GM19023 (cell line): ENCODE measurements at regions not wholly inside any gene's neighbourhood (a gene's known extent, or its start where the extent isn't known, plus 50 kb on each side); places are given as distances from the start of the nearest gene placed in this dataset.
"Not testable (repeated sequence)": the region's sequence is repeated elsewhere in the genome, so short reads cannot be mapped to it uniquely, and the experiment has no call there.

Experiments
- ATAC-seq: cut with Tn5 transposase; IDR thresholded peaks from one replicate; pipeline ENCODE4 v1.9.1; 2021; ENCODE audit warnings: mild to moderate bottlenecking, moderate library complexity; ENCODE audit not compliant: unreplicated experiment

GRCh38 chr15:98263787-98264186 lies 303.3 kb downstream of the ARRDC4 start:
- ATAC-seq: no peak

- no peak for ATAC-seq
Observed at GRCh38 chr15:98266295-98266694, 305.8 kb downstream of the ARRDC4 start.

GRCh38 chr15:98268163-98268562 lies 307.7 kb downstream of the ARRDC4 start:
- ATAC-seq: no peak

- no peak for ATAC-seq
Observed at GRCh38 chr15:98272625-98273024, 312.1 kb downstream of the ARRDC4 start.

GRCh38 chr15:98276018-98276417 lies 315.5 kb downstream of the ARRDC4 start:
- no peak for ATAC-seq

- no peak for ATAC-seq
Observed at GRCh38 chr15:98277602-98278001, 317.1 kb downstream of the ARRDC4 start.

- no peak for ATAC-seq
Observed at GRCh38 chr15:98280284-98280975, 319.9 kb downstream of the ARRDC4 start.

- ATAC-seq: no peak
Observed at GRCh38 chr15:98281130-98281529, 320.6 kb downstream of the ARRDC4 start.

- no peak for ATAC-seq
Observed at GRCh38 chr15:98282656-98283332, 322.3 kb downstream of the ARRDC4 start.

GRCh38 chr15:98286200-98286599 lies 325.7 kb downstream of the ARRDC4 start:
- ATAC-seq: no peak

GRCh38 chr15:98286831-98287230 lies 326.3 kb downstream of the ARRDC4 start:
- no peak for ATAC-seq

GRCh38 chr15:98288091-98288590 lies 327.6 kb downstream of the ARRDC4 start:
- no peak for ATAC-seq

GRCh38 chr15:98289747-98290146 lies 329.2 kb downstream of the ARRDC4 start:
- no peak for ATAC-seq

GRCh38 chr15:98292442-98293240 lies 332.1 kb downstream of the ARRDC4 start:
- ATAC-seq: peak; percentile 50

GRCh38 chr15:98294126-98294525 lies 333.6 kb downstream of the ARRDC4 start:
- no peak for ATAC-seq

GRCh38 chr15:98295101-98295759 lies 334.7 kb downstream of the ARRDC4 start:
- ATAC-seq: not testable (repeated sequence)

GRCh38 chr15:98296653-98297052 lies 336.1 kb downstream of the ARRDC4 start:
- no peak for ATAC-seq

- no peak for ATAC-seq
Observed at GRCh38 chr15:98304371-98304770, 343.9 kb downstream of the ARRDC4 start.

- ATAC-seq: no peak
Observed at GRCh38 chr15:98308117-98308516, 340.2 kb upstream of the IGF1R start.

- ATAC-seq: peak; percentile 58
Observed at GRCh38 chr15:98311566-98312188, 336.7 kb upstream of the IGF1R start.

GRCh38 chr15:98312913-98313312 lies 335.4 kb upstream of the IGF1R start:
- no peak for ATAC-seq
